Osteocyte (in vitro differentiated cells): ENCODE measurements at regions not wholly inside any gene's neighbourhood (a gene's known extent, or its start where the extent isn't known, plus 50 kb on each side); places are given as distances from the start of the nearest gene placed in this dataset.
"Not testable (repeated sequence)": the region's sequence is repeated elsewhere in the genome, so short reads cannot be mapped to it uniquely, and the experiment has no call there.

Experiments used
- DNase-seq: peaks from one replicate; pipeline ENCODE4 v3.0.0; 2021; ENCODE audit warnings: mixed read lengths; ENCODE audit not compliant: unreplicated experiment; ENCODE audit errors: extremely low spot score
- H3K27ac Mint-ChIP-seq: one replicate; pipeline ENCODE4 v1.8.0; 2021; ENCODE audit warnings: mild to moderate bottlenecking, mixed read lengths; ENCODE audit not compliant: unreplicated experiment
- H3K27me3 Mint-ChIP-seq: one replicate; pipeline ENCODE4 v1.8.0; 2021; ENCODE audit warnings: mixed read lengths; ENCODE audit not compliant: unreplicated experiment
- H3K36me3 Mint-ChIP-seq: one replicate; pipeline ENCODE4 v1.8.0; 2021; ENCODE audit warnings: mixed read lengths; ENCODE audit not compliant: unreplicated experiment
- H3K4me1 Mint-ChIP-seq: one replicate; pipeline ENCODE4 v1.8.0; 2021; ENCODE audit warnings: mixed read lengths; ENCODE audit not compliant: unreplicated experiment
- H3K4me3 Mint-ChIP-seq: one replicate; pipeline ENCODE4 v1.8.0; 2021; ENCODE audit warnings: mild to moderate bottlenecking, moderate library complexity, mixed read lengths; ENCODE audit not compliant: unreplicated experiment
- H3K9me3 Mint-ChIP-seq: one replicate; pipeline ENCODE4 v1.8.0; 2021; ENCODE audit warnings: mixed read lengths; ENCODE audit not compliant: unreplicated experiment
- TF ChIP-seq, protein P1 (sequence below): fragments of 200-600 bp; sonication (generic); IDR thresholded peaks from 2 replicates; pipeline ENCODE4 v1.5.0; 2021; ENCODE audit warnings: antibody characterized with exemption, mild to moderate bottlenecking, moderate library complexity

DNA sequence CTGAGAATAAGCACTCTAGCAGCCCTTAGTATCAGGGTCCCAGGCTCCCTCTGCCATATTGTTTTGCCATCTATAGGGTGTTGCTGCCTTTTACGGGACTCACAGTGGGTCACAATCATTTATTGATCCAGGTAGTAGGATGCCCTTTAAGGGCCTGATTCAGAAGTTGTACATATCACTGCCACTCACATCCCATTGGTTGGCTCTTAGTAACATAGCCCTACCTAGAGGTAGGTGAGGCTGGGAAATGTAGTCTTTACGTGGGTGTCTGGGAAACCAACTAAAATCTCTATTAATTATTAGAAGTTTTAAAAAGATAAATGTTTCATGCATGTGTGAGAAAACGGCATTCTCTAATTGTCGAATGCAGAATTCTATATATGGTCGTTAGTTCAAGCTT is 78.8 kb upstream of the ATP5PO start:
- H3K9me3 Mint-ChIP-seq: peaks cover 17% of the 10 kb centered on the region
- DNase-seq: no peak
- TF ChIP-seq, protein P1, sequence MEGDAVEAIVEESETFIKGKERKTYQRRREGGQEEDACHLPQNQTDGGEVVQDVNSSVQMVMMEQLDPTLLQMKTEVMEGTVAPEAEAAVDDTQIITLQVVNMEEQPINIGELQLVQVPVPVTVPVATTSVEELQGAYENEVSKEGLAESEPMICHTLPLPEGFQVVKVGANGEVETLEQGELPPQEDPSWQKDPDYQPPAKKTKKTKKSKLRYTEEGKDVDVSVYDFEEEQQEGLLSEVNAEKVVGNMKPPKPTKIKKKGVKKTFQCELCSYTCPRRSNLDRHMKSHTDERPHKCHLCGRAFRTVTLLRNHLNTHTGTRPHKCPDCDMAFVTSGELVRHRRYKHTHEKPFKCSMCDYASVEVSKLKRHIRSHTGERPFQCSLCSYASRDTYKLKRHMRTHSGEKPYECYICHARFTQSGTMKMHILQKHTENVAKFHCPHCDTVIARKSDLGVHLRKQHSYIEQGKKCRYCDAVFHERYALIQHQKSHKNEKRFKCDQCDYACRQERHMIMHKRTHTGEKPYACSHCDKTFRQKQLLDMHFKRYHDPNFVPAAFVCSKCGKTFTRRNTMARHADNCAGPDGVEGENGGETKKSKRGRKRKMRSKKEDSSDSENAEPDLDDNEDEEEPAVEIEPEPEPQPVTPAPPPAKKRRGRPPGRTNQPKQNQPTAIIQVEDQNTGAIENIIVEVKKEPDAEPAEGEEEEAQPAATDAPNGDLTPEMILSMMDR: no peak
- H3K27ac Mint-ChIP-seq: no peak overlapping the region
- H3K36me3 Mint-ChIP-seq: peaks cover 4% of the 10 kb centered on the region
- H3K4me1 Mint-ChIP-seq: no peaks in the 10 kb centered on the region
- peaks cover 8% of the 10 kb centered on the region for H3K27me3 Mint-ChIP-seq
- no peak overlapping the region for H3K4me3 Mint-ChIP-seq

DNA sequence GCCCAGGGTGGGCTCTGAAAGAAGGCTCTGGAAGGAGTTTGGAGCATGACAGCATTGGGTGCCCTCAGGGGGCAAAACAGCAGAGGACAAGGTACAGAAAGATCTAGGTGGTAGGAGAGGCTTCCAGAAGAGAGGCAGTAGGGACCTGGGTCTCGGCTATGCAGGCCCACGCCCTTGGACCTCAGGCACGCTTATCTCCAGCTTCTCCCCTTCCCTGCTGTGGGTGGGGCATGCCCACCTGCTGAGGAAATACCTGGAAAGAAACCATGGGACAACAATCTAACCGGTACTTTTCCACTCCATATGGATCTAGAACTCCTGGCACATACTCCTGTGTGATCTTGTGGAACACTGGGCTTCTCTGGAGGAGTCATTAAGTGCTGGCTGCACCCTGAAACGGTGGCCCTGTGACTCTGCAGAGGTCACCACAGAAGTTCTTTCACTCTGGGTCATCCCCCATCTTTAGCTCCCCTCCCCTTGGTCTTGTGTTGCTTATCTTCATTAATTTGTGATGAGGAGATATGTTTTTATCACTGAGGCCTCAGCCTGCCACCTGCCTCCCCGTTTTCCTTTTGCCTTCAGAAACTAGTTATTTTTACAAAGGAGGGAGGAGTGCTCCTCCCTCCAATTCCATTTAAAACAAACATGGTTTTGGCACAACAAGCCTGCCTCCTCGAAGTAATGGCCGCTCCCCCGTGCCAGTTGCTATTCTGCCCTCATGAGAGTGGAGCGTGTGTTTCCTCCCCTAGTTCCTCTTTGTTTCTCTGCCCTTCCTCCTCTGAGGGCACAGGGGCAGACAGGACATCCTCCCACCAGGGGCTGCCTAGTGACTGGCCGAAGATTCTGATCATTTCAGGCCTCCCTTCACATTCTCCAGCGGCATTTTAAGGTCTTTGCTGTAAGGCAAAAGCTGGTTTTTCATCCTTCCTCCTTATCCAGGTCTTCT is 78.0 kb upstream of the ATP5PO start:
- Mint-ChIP-seq H3K4me1 (no peaks in the 10 kb centered on the region), H3K36me3 (peaks cover 4% of the 10 kb centered on the region), H3K27ac (no peak overlapping the region), H3K4me3 (no peak overlapping the region), H3K27me3 (peaks cover 8% of the 10 kb centered on the region), H3K9me3 (peaks cover 17% of the 10 kb centered on the region)
- TF ChIP-seq, protein P1: no peak
- no peak for DNase-seq

DNA sequence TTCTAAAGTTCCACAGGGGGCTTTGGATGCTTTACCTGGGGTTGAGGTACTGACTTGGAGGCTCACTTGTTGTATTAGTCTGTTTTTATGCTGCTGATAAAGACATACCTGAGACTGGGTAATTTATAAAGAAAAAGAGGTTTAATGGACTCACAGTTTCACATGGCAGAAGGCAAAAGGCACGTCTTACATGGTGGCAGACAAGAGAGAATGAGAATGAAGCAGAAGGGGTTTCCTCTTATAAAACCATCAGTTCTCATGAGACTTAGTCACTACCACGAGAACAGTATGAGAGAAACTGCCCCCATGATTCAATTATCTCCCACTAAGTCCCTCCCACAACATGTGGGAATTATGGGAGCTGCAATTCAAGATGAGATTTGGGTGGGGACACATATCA is 76.8 kb upstream of the ATP5PO start:
- not testable (repeated sequence) for H3K36me3 Mint-ChIP-seq, H3K4me1 Mint-ChIP-seq

DNA sequence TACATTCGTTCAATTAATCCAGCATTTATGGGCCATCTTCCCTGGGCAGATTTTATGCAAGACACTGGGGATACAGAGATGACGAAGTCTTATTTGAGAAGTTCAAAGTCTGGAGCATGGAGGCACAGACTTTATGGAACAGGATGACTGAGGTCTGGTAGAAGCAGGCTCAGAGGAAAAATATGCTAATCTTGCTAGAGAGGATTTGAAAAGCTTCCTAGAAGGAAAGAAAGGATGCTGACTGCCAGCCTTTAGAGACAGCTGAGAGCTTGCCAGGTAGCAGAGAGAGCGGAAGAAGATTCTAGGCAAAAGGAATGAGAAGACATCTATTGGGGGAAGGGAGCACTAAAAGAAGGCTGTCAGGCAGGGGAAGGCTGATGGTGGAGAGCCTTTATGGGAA is 75.5 kb upstream of the ATP5PO start:
- Mint-ChIP-seq H3K36me3 (no peaks in the 10 kb centered on the region), H3K4me3 (no peak overlapping the region), H3K27ac (no peak overlapping the region), H3K4me1 (no peaks in the 10 kb centered on the region), H3K27me3 (peaks cover 8% of the 10 kb centered on the region), H3K9me3 (peaks cover 6% of the 10 kb centered on the region)
- TF ChIP-seq, protein P1: no peak
- DNase-seq: no peak

More for the DNA sequence above, 76.8 kb upstream of the ATP5PO start:
- not testable (repeated sequence) for H3K4me3 Mint-ChIP-seq, H3K27me3 Mint-ChIP-seq, DNase-seq, H3K27ac Mint-ChIP-seq
- H3K9me3 Mint-ChIP-seq: peaks cover 17% of the 10 kb centered on the region

DNA sequence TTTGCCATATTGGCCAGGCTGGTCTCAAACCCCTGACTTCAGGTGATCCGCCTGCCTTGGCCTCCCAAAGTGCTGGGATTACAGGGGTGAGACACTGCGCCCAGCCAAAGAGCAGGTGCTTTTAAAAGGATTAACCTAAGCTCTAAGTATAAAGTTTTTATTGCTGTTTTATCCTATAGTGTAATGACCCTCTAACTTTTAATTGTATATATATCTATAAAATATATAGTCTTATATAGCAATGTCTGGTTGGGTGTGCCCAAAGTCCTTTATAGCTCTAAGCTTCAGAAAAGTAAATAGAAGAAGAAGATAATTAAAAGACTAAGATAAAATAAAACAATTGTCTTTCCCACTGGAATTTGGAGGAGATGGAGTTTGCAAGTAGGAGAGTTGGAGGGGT is 73.8 kb upstream of the ATP5PO start:
- Mint-ChIP-seq H3K27ac (no peak overlapping the region), H3K4me1 (peaks cover 2% of the 10 kb centered on the region), H3K9me3 (peaks cover 6% of the 10 kb centered on the region), H3K4me3 (no peak overlapping the region), H3K36me3 (no peaks in the 10 kb centered on the region), H3K27me3 (peaks cover 8% of the 10 kb centered on the region)
- DNase-seq: no peak
- TF ChIP-seq, protein P1: no peak
